H1 (cell line): ENCODE measurements at regions not wholly inside any gene's neighbourhood (a gene's known extent, or its start where the extent isn't known, plus 50 kb on each side); places are given as distances from the start of the nearest gene placed in this dataset.

Experiments used
- FOSL1 ChIP-seq: IDR thresholded peaks from 2 replicates; pipeline ENCODE4 v1.6.1; 2011; ENCODE audit warnings: mild to moderate bottlenecking, low read depth, low read length, moderate library complexity; ENCODE audit not compliant: insufficient read depth
- SIN3A ChIP-seq, 2 experiments: IDR thresholded peaks in 1 of 2; conservative IDR thresholded peaks in 1 of 2; 2 replicates each; pipeline ENCODE4 v1.6.1; 2011 to 2012; ENCODE audit warnings: low read length in 2 of 2, improper control_type of control experiment in 1 of 2, low read depth in 1 of 2, mild to moderate bottlenecking in 1 of 2

GRCh38 chr4:28443371-28443770, 1582.7 kb downstream of the STIM2 start (continued):
- no peak for TF ChIP-seq FOSL1
- TF ChIP-seq SIN3A (conservative IDR thresholded peaks at IDR 0.05 in 1 of 2, IDR thresholded peaks at IDR 0.05 in 1 of 2; ENCODE audit: low read depth in 1 of 2, low read length in 2 of 2), result no peak
- TF ChIP-seq, all 59 proteins: peak for 0
